Astrocyte (in vitro differentiated cells and primary cell): ENCODE measurements at regions not wholly inside any gene's neighbourhood (a gene's known extent, or its start where the extent isn't known, plus 50 kb on each side); places are given as distances from the start of the nearest gene placed in this dataset.

Experiments
- EZH2 ChIP-seq: IDR thresholded peaks from 2 replicates; pipeline ENCODE4 v1.6.1; 2012; ENCODE audit warnings: mild to moderate bottlenecking, low read length, inconsistent platforms; ENCODE audit not compliant: insufficient read depth
- TF ChIP-seq, protein P1 (sequence below): IDR thresholded peaks from 2 replicates; pipeline ENCODE4 v1.5.1; 2011; ENCODE audit warnings: low read depth, mild to moderate bottlenecking, inconsistent platforms, low read length, moderate library complexity; ENCODE audit not compliant: insufficient read depth

- TF ChIP-seq, protein P1, sequence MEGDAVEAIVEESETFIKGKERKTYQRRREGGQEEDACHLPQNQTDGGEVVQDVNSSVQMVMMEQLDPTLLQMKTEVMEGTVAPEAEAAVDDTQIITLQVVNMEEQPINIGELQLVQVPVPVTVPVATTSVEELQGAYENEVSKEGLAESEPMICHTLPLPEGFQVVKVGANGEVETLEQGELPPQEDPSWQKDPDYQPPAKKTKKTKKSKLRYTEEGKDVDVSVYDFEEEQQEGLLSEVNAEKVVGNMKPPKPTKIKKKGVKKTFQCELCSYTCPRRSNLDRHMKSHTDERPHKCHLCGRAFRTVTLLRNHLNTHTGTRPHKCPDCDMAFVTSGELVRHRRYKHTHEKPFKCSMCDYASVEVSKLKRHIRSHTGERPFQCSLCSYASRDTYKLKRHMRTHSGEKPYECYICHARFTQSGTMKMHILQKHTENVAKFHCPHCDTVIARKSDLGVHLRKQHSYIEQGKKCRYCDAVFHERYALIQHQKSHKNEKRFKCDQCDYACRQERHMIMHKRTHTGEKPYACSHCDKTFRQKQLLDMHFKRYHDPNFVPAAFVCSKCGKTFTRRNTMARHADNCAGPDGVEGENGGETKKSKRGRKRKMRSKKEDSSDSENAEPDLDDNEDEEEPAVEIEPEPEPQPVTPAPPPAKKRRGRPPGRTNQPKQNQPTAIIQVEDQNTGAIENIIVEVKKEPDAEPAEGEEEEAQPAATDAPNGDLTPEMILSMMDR, result no peak
- no peak for TF ChIP-seq EZH2
Observed at GRCh38 chr6:110528930-110529325, 52.5 kb upstream of the SLC22A16 start.
